ENCODE measurements at regions not wholly inside any gene's neighbourhood (a gene's known extent, or its start where the extent isn't known, plus 50 kb on each side); places are given as distances from the start of the nearest gene placed in this dataset.

DNA sequence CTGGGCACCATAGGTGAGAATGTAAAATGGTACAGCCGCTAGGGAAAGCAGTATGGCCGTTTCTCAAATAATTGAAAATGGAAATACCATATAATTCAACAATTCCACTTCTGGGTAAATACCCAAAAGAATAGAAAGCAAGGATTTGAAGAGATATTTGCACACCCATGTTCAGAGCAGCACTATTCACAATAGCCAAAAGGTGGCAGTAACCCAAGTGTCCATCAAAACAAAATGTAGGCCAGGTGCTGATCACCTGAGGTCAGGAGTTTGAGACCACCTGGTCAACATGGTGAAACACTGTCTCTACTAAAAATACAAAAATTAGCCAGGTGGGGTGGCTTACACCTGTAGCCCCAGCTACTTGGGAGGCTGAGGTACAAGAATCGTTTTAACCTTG lies 62.1 kb downstream of the OLIG1 start:
- intact Hi-C loops (cut with micrococcal nuclease; ENCODE audit: unreplicated experiment) = loop anchor here (2.0 kb wide), 1 partner anchor 65 kb away; no protein-coding TSS in a partner anchor
- TF ChIP-seq CTCF (conservative IDR thresholded peaks at IDR 0.05; ENCODE audit: low read length) (peak; percentile 71), EZH2phosphoT487 (IDR thresholded peaks at IDR 0.05; ENCODE audit: borderline replicate concordance, low read depth, low read length) (no peak)
- no peak overlapping the region for H3K4me3 ChIP-seq (ENCODE audit: low read depth, low read length, poor library complexity, severe bottlenecking)
- no peaks in the 10 kb centered on the region for H3K9me2 ChIP-seq (ENCODE audit: insufficient read depth, low read length)
- no peaks in the 10 kb centered on the region for H3K79me2 ChIP-seq (ENCODE audit: insufficient read depth, low read depth, low read length)
- CTCF ChIA-PET (ENCODE audit: unreplicated experiment) = interaction anchor here (0.5 kb wide), 1 partner anchor 326 kb away, joined by 3 read pairs; no protein-coding TSS in a partner anchor
- H3K9me3 ChIP-seq (ENCODE audit: low read length) = no peaks in the 10 kb centered on the region
- BruUV-seq (replicated peaks) = no TSS peak
- no peak overlapping the region for H2AFZ ChIP-seq (ENCODE audit: low read length)
- no peak overlapping the region for H3K27ac ChIP-seq (ENCODE audit: low read depth, low read length, poor library complexity, severe bottlenecking)
- no peaks in the 10 kb centered on the region for H3K36me3 ChIP-seq (ENCODE audit: insufficient read depth, low read length)
- POLR2A ChIA-PET = interaction anchor here (0.6 kb wide), 1 partner anchor 336 kb away, joined by 3 read pairs; no protein-coding TSS in a partner anchor
- no peak overlapping the region for H3K4me2 ChIP-seq (ENCODE audit: low read length)
- no peaks in the 10 kb centered on the region for H3K4me1 ChIP-seq (ENCODE audit: insufficient read depth, low read length, poor library complexity, severe bottlenecking)
- H4K20me1 ChIP-seq (ENCODE audit: insufficient read depth, low read length) = no peaks in the 10 kb centered on the region
- peak; percentile 16 for DNase-seq (ENCODE audit: low spot score)

DNA sequence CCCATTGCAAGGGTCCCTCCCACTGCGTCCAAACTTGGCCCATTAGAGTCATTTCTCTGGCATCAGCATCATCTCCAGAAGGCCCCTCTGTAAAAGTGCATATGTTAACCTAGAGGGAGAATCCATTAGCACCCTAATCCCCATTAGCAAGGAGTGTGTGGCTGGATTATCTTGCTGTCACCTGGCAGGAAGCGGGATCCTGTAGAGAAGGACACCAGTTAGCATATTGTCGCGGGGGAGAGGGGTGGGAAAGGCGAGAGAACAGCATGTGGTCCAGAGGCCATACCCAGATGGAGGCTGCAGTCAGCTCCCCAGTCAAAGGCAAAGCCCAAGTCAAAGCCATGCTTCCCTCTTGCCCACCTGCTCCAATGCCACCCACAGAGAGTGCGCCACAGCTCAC lies 64.0 kb downstream of the OLIG1 start:
- no peaks in the 10 kb centered on the region for H3K9me3 ChIP-seq (ENCODE audit: low read length)
- no peaks in the 10 kb centered on the region for H4K20me1 ChIP-seq (ENCODE audit: insufficient read depth, low read length)
- H3K79me2 ChIP-seq (ENCODE audit: insufficient read depth, low read depth, low read length) = no peaks in the 10 kb centered on the region
- intact Hi-C loops (cut with micrococcal nuclease; ENCODE audit: unreplicated experiment) = loop anchor here (2.0 kb wide), 2 partner anchors 63 to 309 kb away; no protein-coding TSS in a partner anchor
- H3K36me3 ChIP-seq (ENCODE audit: insufficient read depth, low read length) = no peaks in the 10 kb centered on the region
- H3K4me3 ChIP-seq (ENCODE audit: low read depth, low read length, poor library complexity, severe bottlenecking) = no peak overlapping the region
- H3K9me2 ChIP-seq (ENCODE audit: insufficient read depth, low read length) = no peaks in the 10 kb centered on the region
- DNase-seq (ENCODE audit: low spot score) = no peak
- H3K27ac ChIP-seq (ENCODE audit: low read depth, low read length, poor library complexity, severe bottlenecking) = no peak overlapping the region
- H2AFZ ChIP-seq (ENCODE audit: low read length) = no peak overlapping the region
- CTCF ChIA-PET (ENCODE audit: unreplicated experiment) = no interaction called here
- no peaks in the 10 kb centered on the region for H3K4me1 ChIP-seq (ENCODE audit: insufficient read depth, low read length, poor library complexity, severe bottlenecking)
- BruUV-seq (replicated peaks) = no TSS peak
- no peak overlapping the region for H3K4me2 ChIP-seq (ENCODE audit: low read length)
- POLR2A ChIA-PET = no interaction called here
- TF ChIP-seq EZH2phosphoT487 (IDR thresholded peaks at IDR 0.05; ENCODE audit: borderline replicate concordance, low read depth, low read length) (no peak), CTCF (conservative IDR thresholded peaks at IDR 0.05; ENCODE audit: low read length) (no peak)

- intact Hi-C loops (cut with micrococcal nuclease; ENCODE audit: unreplicated experiment) = loop anchor here (2.0 kb wide), 1 partner anchor 307 kb away; no protein-coding TSS in a partner anchor
- TF ChIP-seq CTCF (conservative IDR thresholded peaks at IDR 0.05; ENCODE audit: low read length) = no peak
- no peak for TF ChIP-seq EZH2phosphoT487 (IDR thresholded peaks at IDR 0.05; ENCODE audit: borderline replicate concordance, low read depth, low read length)
These were observed 66.0 kb downstream of the OLIG1 start for GRCh38 chr21:33135925-33136324.

More at GRCh38 chr21:33135925-33136324, 66.0 kb downstream of the OLIG1 start:
- Histone ChIP-seq H3K27ac (ENCODE audit: low read depth, low read length, poor library complexity, severe bottlenecking) (no peak overlapping the region), H3K4me2 (ENCODE audit: low read length) (no peak overlapping the region), H3K79me2 (ENCODE audit: insufficient read depth, low read depth, low read length) (no peaks in the 10 kb centered on the region), H3K4me3 (ENCODE audit: low read depth, low read length, poor library complexity, severe bottlenecking) (no peak overlapping the region), H4K20me1 (ENCODE audit: insufficient read depth, low read length) (no peaks in the 10 kb centered on the region), H2AFZ (ENCODE audit: low read length) (no peak overlapping the region), H3K9me2 (ENCODE audit: insufficient read depth, low read length) (no peaks in the 10 kb centered on the region), H3K4me1 (ENCODE audit: insufficient read depth, low read length, poor library complexity, severe bottlenecking) (no peaks in the 10 kb centered on the region), H3K36me3 (ENCODE audit: insufficient read depth, low read length) (no peaks in the 10 kb centered on the region), H3K9me3 (ENCODE audit: low read length) (no peaks in the 10 kb centered on the region)
- no TSS peak for BruUV-seq (replicated peaks)
- POLR2A ChIA-PET = no interaction called here
- no peak for DNase-seq (ENCODE audit: low spot score)
- CTCF ChIA-PET (ENCODE audit: unreplicated experiment) = no interaction called here
